ENCODE measurements at regions not wholly inside any gene's neighbourhood (a gene's known extent, or its start where the extent isn't known, plus 50 kb on each side); places are given as distances from the start of the nearest gene placed in this dataset.

DNA sequence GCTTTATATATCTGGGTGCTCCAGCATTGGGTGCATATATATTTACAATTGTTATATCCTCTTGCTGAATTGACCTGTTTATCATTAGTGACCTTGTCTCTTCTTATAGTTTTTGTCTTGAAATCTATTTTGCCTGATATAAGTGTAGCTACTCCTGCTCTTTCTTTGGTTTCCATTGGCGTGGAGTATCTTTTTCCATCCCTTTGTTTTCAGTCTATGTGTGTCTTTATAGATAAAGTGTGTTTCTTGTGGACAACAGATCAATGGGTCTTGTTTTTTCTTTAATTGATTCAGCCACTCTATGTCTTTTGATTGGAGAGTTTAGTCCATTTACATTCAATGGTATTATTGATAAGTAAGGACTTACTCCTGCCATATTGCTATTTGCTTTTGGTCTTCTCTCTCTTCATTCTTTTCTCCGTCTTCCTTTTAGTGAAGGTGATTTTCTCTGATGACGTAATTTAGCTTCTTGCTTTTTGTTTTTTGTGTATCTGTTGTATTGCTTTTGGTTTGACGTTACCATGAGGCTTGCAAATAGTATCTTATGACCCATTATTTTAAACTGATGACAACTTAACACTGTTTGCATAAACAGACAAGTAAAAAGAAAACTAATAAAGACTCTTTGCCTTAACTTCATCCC is 347.6 kb downstream of the TMEM121 start:
- Histone ChIP-seq H3K27ac (ENCODE audit: insufficient read depth, low read length) (no peak overlapping the region), H3K27me3 (ENCODE audit: control insufficient read depth, insufficient read depth, low read length) (no peaks in the 10 kb centered on the region), H2AFZ (ENCODE audit: low read length) (no peak overlapping the region), H3K9me3 (ENCODE audit: control insufficient read depth, insufficient read depth, low read depth, low read length) (no peaks in the 10 kb centered on the region), H3K36me3 (ENCODE audit: control insufficient read depth, insufficient read depth, low read length) (no peaks in the 10 kb centered on the region), H3K4me1 (ENCODE audit: control insufficient read depth, extremely low read depth, insufficient read depth, low read length) (no peaks in the 10 kb centered on the region), H3K4me3 (replicated peaks in 1 of 4; ENCODE audit: control extremely low read depth in 1 of 4, insufficient read depth in 1 of 4, low read depth in 3 of 4, low read length in 4 of 4) (no peak overlapping the region), H3K9ac (ENCODE audit: insufficient read depth, low read length) (no peak overlapping the region), H3K4me2 (ENCODE audit: extremely low read depth, insufficient read depth, low read length) (no peak overlapping the region), H4K20me1 (ENCODE audit: control insufficient read depth, extremely low read depth, insufficient read depth, low read length) (no peaks in the 10 kb centered on the region), H3K79me2 (ENCODE audit: control insufficient read depth, insufficient read depth, low read length) (no peaks in the 10 kb centered on the region)
- no peak for DNase-seq (ENCODE audit: low read depth in 2 of 2)
- TF ChIP-seq EZH2 (IDR thresholded peaks at IDR 0.05; ENCODE audit: low read length, missing control alignments) = no peak
- TF ChIP-seq, protein P1, sequence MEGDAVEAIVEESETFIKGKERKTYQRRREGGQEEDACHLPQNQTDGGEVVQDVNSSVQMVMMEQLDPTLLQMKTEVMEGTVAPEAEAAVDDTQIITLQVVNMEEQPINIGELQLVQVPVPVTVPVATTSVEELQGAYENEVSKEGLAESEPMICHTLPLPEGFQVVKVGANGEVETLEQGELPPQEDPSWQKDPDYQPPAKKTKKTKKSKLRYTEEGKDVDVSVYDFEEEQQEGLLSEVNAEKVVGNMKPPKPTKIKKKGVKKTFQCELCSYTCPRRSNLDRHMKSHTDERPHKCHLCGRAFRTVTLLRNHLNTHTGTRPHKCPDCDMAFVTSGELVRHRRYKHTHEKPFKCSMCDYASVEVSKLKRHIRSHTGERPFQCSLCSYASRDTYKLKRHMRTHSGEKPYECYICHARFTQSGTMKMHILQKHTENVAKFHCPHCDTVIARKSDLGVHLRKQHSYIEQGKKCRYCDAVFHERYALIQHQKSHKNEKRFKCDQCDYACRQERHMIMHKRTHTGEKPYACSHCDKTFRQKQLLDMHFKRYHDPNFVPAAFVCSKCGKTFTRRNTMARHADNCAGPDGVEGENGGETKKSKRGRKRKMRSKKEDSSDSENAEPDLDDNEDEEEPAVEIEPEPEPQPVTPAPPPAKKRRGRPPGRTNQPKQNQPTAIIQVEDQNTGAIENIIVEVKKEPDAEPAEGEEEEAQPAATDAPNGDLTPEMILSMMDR (conservative IDR thresholded peaks at IDR 0.05 in 1 of 2, IDR thresholded peaks at IDR 0.05 in 1 of 2; ENCODE audit: low read depth in 1 of 2, low read length in 2 of 2) = no peak

DNA sequence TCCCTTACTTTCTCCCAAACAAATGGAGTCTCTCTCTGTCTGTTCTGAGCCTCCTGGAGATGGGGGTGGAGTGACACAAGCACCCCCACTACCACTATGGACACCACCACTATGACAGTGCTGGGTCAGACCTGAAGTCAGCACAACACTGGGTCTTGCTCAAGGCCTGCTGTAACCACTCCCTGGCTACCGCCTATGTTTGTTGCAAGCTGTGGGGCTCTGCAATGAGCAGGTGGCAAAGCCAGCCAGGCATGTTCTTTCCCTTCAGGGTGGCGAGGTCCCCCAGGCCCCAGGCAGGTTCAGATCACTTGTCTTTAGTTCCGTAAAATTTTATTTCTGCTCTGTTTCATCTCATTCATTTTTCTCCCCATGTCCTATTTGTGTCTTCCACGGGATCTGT is 349.8 kb downstream of the TMEM121 start:
- no peak overlapping the region for H3K4me3 ChIP-seq (replicated peaks in 1 of 4; ENCODE audit: control extremely low read depth in 1 of 4, insufficient read depth in 1 of 4, low read depth in 3 of 4, low read length in 4 of 4)
- TF ChIP-seq EZH2 (IDR thresholded peaks at IDR 0.05; ENCODE audit: low read length, missing control alignments) = no peak
- TF ChIP-seq, protein P1 (conservative IDR thresholded peaks at IDR 0.05 in 1 of 2, IDR thresholded peaks at IDR 0.05 in 1 of 2; ENCODE audit: low read depth in 1 of 2, low read length in 2 of 2) = no peak

DNA sequence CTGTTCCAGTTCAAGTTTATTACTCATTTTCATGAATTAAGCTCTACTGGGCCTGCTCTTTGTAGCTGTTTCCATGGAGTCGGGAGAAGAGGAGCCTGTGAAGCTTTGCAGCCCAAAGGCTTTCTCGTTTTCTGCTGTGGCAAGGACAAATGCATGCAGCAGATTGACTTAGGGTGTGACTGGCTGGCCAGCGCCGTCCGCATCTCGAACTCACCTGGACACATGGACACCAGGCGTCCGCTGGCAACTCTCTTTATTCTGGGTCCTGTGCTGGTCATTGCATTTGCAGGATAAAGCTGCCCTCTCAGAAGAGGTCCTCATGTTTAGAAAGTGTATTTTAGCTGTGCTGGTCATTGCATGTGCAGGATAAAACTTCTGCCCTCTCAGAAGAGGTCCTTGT is 350.4 kb downstream of the TMEM121 start:
- Histone ChIP-seq H3K4me3 (replicated peaks in 1 of 4; ENCODE audit: control extremely low read depth in 1 of 4, insufficient read depth in 1 of 4, low read depth in 3 of 4, low read length in 4 of 4) (no peak overlapping the region), H3K79me2 (ENCODE audit: control insufficient read depth, insufficient read depth, low read length) (no peaks in the 10 kb centered on the region), H3K36me3 (ENCODE audit: control insufficient read depth, insufficient read depth, low read length) (no peaks in the 10 kb centered on the region), H3K27me3 (ENCODE audit: control insufficient read depth, insufficient read depth, low read length) (no peaks in the 10 kb centered on the region), H3K9ac (ENCODE audit: insufficient read depth, low read length) (no peak overlapping the region), H2AFZ (ENCODE audit: low read length) (no peak overlapping the region), H3K9me3 (ENCODE audit: control insufficient read depth, insufficient read depth, low read depth, low read length) (no peaks in the 10 kb centered on the region), H3K4me2 (ENCODE audit: extremely low read depth, insufficient read depth, low read length) (no peak overlapping the region), H3K27ac (ENCODE audit: insufficient read depth, low read length) (no peak overlapping the region), H3K4me1 (ENCODE audit: control insufficient read depth, extremely low read depth, insufficient read depth, low read length) (no peaks in the 10 kb centered on the region), H4K20me1 (ENCODE audit: control insufficient read depth, extremely low read depth, insufficient read depth, low read length) (no peaks in the 10 kb centered on the region)
- TF ChIP-seq, protein P1 (conservative IDR thresholded peaks at IDR 0.05 in 1 of 2, IDR thresholded peaks at IDR 0.05 in 1 of 2; ENCODE audit: low read depth in 1 of 2, low read length in 2 of 2) = no peak
- TF ChIP-seq EZH2 (IDR thresholded peaks at IDR 0.05; ENCODE audit: low read length, missing control alignments) = no peak
- DNase-seq (ENCODE audit: low read depth in 2 of 2) = no peak

More for the DNA sequence above, 349.8 kb downstream of the TMEM121 start:
- Histone ChIP-seq H2AFZ (ENCODE audit: low read length) (no peak overlapping the region), H3K27ac (ENCODE audit: insufficient read depth, low read length) (no peak overlapping the region), H4K20me1 (ENCODE audit: control insufficient read depth, extremely low read depth, insufficient read depth, low read length) (no peaks in the 10 kb centered on the region), H3K36me3 (ENCODE audit: control insufficient read depth, insufficient read depth, low read length) (no peaks in the 10 kb centered on the region), H3K79me2 (ENCODE audit: control insufficient read depth, insufficient read depth, low read length) (no peaks in the 10 kb centered on the region), H3K4me1 (ENCODE audit: control insufficient read depth, extremely low read depth, insufficient read depth, low read length) (no peaks in the 10 kb centered on the region), H3K9ac (ENCODE audit: insufficient read depth, low read length) (no peak overlapping the region), H3K27me3 (ENCODE audit: control insufficient read depth, insufficient read depth, low read length) (no peaks in the 10 kb centered on the region), H3K4me2 (ENCODE audit: extremely low read depth, insufficient read depth, low read length) (no peak overlapping the region), H3K9me3 (ENCODE audit: control insufficient read depth, insufficient read depth, low read depth, low read length) (no peaks in the 10 kb centered on the region)
- no peak for DNase-seq (ENCODE audit: low read depth in 2 of 2)
